Astrocyte (in vitro differentiated cells and primary cell): ENCODE measurements at regions not wholly inside any gene's neighbourhood (a gene's known extent, or its start where the extent isn't known, plus 50 kb on each side); places are given as distances from the start of the nearest gene placed in this dataset.

ENCODE experiments used
- DNase-seq: peaks from one replicate; pipeline ENCODE4 v3.0.0-alpha.2; 2010; ENCODE audit warnings: low read depth
- FAIRE-seq: peaks from 2 replicates; lab custom pipeline; 2011; peaks lifted over from hg19 to GRCh38; lab: Jason Lieb, UNC
- H2AFZ ChIP-seq: 2 replicates; pipeline ENCODE4 v1.6.0; 2012; ENCODE audit warnings: low read depth, low read length, inconsistent platforms
- H3K27ac ChIP-seq: 2 replicates; pipeline ENCODE4 v1.5.1; 2011; ENCODE audit warnings: low read depth, low read length, inconsistent platforms
- H3K27me3 ChIP-seq: 2 replicates; pipeline ENCODE4 v1.6.0; 2011; ENCODE audit warnings: low read length, inconsistent platforms; ENCODE audit not compliant: insufficient read depth
- H3K36me3 ChIP-seq: 2 replicates; pipeline ENCODE4 v1.5.1; 2011; ENCODE audit warnings: low read length, inconsistent platforms; ENCODE audit not compliant: insufficient read depth
- H3K4me1 ChIP-seq: 2 replicates; pipeline ENCODE4 v1.5.1; 2011; ENCODE audit warnings: low read length, inconsistent platforms; ENCODE audit not compliant: insufficient read depth
- H3K4me2 ChIP-seq: 2 replicates; pipeline ENCODE4 v1.6.0; 2012; ENCODE audit warnings: low read length, inconsistent platforms
- H3K4me3 ChIP-seq: 2 replicates; pipeline ENCODE4 v1.5.1; 2011; ENCODE audit warnings: low read depth, mild to moderate bottlenecking, low read length, inconsistent platforms; ENCODE audit not compliant: insufficient read depth
- H3K79me2 ChIP-seq: 2 replicates; pipeline ENCODE4 v1.6.0; 2012; ENCODE audit warnings: mild to moderate bottlenecking, low read length, inconsistent platforms; ENCODE audit not compliant: insufficient read depth
- H3K9ac ChIP-seq: 2 replicates; pipeline ENCODE4 v1.6.0; 2012; ENCODE audit warnings: mild to moderate bottlenecking, low read length, inconsistent platforms
- H3K9me3 ChIP-seq: 2 replicates; pipeline ENCODE4 v1.5.1; 2012; ENCODE audit warnings: low read depth, mild to moderate bottlenecking, low read length, inconsistent platforms; ENCODE audit not compliant: insufficient read depth
- H4K20me1 ChIP-seq: 2 replicates; pipeline ENCODE4 v1.6.0; 2012; ENCODE audit warnings: low read length, inconsistent platforms; ENCODE audit not compliant: insufficient read depth
- H3K27ac Mint-ChIP-seq: one replicate; pipeline ENCODE4 v1.8.0; 2021; ENCODE audit warnings: mild to moderate bottlenecking, mixed read lengths; ENCODE audit not compliant: unreplicated experiment
- H3K27me3 Mint-ChIP-seq: one replicate; pipeline ENCODE4 v1.8.0; 2021; ENCODE audit warnings: low read depth, mixed read lengths; ENCODE audit not compliant: unreplicated experiment
- H3K36me3 Mint-ChIP-seq: one replicate; pipeline ENCODE4 v1.8.0; 2021; ENCODE audit warnings: low read depth, mixed read lengths; ENCODE audit not compliant: unreplicated experiment
- H3K4me1 Mint-ChIP-seq: one replicate; pipeline ENCODE4 v1.8.0; 2021; ENCODE audit warnings: low read depth, mixed read lengths; ENCODE audit not compliant: unreplicated experiment
- H3K4me3 Mint-ChIP-seq: one replicate; pipeline ENCODE4 v1.8.0; 2021; ENCODE audit warnings: mild to moderate bottlenecking, moderate library complexity, mixed read lengths; ENCODE audit not compliant: unreplicated experiment
- H3K9me3 Mint-ChIP-seq: one replicate; pipeline ENCODE4 v1.8.0; 2021; ENCODE audit warnings: mild to moderate bottlenecking, mixed read lengths; ENCODE audit not compliant: unreplicated experiment
- CTCF ChIP-seq: IDR thresholded peaks from 2 replicates; pipeline ENCODE4 v1.5.1; 2011; ENCODE audit warnings: low read depth, mild to moderate bottlenecking, inconsistent platforms, low read length, moderate library complexity; ENCODE audit not compliant: insufficient read depth
- EZH2 ChIP-seq: IDR thresholded peaks from 2 replicates; pipeline ENCODE4 v1.6.1; 2012; ENCODE audit warnings: mild to moderate bottlenecking, low read length, inconsistent platforms; ENCODE audit not compliant: insufficient read depth

- no peak for TF ChIP-seq EZH2
- TF ChIP-seq CTCF: no peak
- Histone ChIP-seq H3K9ac (no peak overlapping the region), H2AFZ (no peak overlapping the region), H3K27ac (no peak overlapping the region), H3K9me3 (no peaks in the 10 kb centered on the region), H4K20me1 (no peaks in the 10 kb centered on the region), H3K36me3 (no peaks in the 10 kb centered on the region), H3K79me2 (no peaks in the 10 kb centered on the region), H3K4me2 (no peak overlapping the region), H3K4me1 (no peaks in the 10 kb centered on the region), H3K4me3 (no peak overlapping the region), H3K27me3 (peaks cover 16% of the 10 kb centered on the region)
- H3K9me3 Mint-ChIP-seq: peaks cover 3% of the 10 kb centered on the region
- peaks cover 18% of the 10 kb centered on the region for H3K27me3 Mint-ChIP-seq
- H3K36me3 Mint-ChIP-seq: no peaks in the 10 kb centered on the region
- H3K27ac Mint-ChIP-seq: no peak overlapping the region
- no peak for FAIRE-seq
- H3K4me1 Mint-ChIP-seq: no peaks in the 10 kb centered on the region
- no peak for DNase-seq
- H3K4me3 Mint-ChIP-seq: no peak overlapping the region
Observed at GRCh38 chr21:41589620-41590175, 81.7 kb upstream of the TMPRSS2 start.

GRCh38 chr21:41589131-41589530 is 81.2 kb upstream of the TMPRSS2 start:
- FAIRE-seq (no peak), DNase-seq (no peak)
- Histone ChIP-seq H3K4me2 (no peak overlapping the region), H3K36me3 (no peaks in the 10 kb centered on the region), H3K9me3 (no peaks in the 10 kb centered on the region), H3K4me1 (no peaks in the 10 kb centered on the region), H4K20me1 (no peaks in the 10 kb centered on the region), H2AFZ (no peak overlapping the region), H3K27me3 (peaks cover 12% of the 10 kb centered on the region), H3K79me2 (no peaks in the 10 kb centered on the region), H3K27ac (no peak overlapping the region), H3K9ac (no peak overlapping the region), H3K4me3 (no peak overlapping the region)
- no peaks in the 10 kb centered on the region for H3K36me3 Mint-ChIP-seq
- TF ChIP-seq EZH2: no peak
- no peak for TF ChIP-seq CTCF
- no peaks in the 10 kb centered on the region for H3K4me1 Mint-ChIP-seq
- H3K27ac Mint-ChIP-seq: no peak overlapping the region
- H3K9me3 Mint-ChIP-seq: peaks cover 3% of the 10 kb centered on the region
- H3K27me3 Mint-ChIP-seq: peaks cover 15% of the 10 kb centered on the region
- H3K4me3 Mint-ChIP-seq: no peak overlapping the region

- H4K20me1 ChIP-seq: no peaks in the 10 kb centered on the region
- no peaks in the 10 kb centered on the region for H3K36me3 ChIP-seq
- no peak overlapping the region for H2AFZ ChIP-seq
- Mint-ChIP-seq H3K27ac (no peak overlapping the region), H3K4me3 (no peak overlapping the region), H3K36me3 (no peaks in the 10 kb centered on the region), H3K27me3 (peaks cover 8% of the 10 kb centered on the region), H3K9me3 (peaks cover 4% of the 10 kb centered on the region), H3K4me1 (no peaks in the 10 kb centered on the region)
- no peaks in the 10 kb centered on the region for H3K4me1 ChIP-seq
- no peaks in the 10 kb centered on the region for H3K27me3 ChIP-seq
- DNase-seq: no peak
- FAIRE-seq: no peak
- H3K79me2 ChIP-seq: no peaks in the 10 kb centered on the region
- H3K27ac ChIP-seq: no peak overlapping the region
- no peak overlapping the region for H3K9ac ChIP-seq
- H3K9me3 ChIP-seq: no peaks in the 10 kb centered on the region
- H3K4me3 ChIP-seq: no peak overlapping the region
- TF ChIP-seq EZH2 (no peak), CTCF (no peak)
- H3K4me2 ChIP-seq: no peak overlapping the region
Observed at GRCh38 chr21:41585199-41585994, 77.4 kb upstream of the TMPRSS2 start.
